Fibroblast of lung (primary cell): ENCODE measurements at regions not wholly inside any gene's neighbourhood (a gene's known extent, or its start where the extent isn't known, plus 50 kb on each side); places are given as distances from the start of the nearest gene placed in this dataset.

Source experiments
- DNase-seq, 2 donors: peaks; one replicate each; pipeline versions ENCODE4 v3.0.0 to v3.0.0-alpha.2; 2010; ENCODE audit warnings: low read depth in 2 of 2
- H2AFZ ChIP-seq: 2 replicates; pipeline ENCODE4 v1.5.1; 2012; ENCODE audit warnings: low read length, control low read depth, inconsistent platforms
- H3K27ac ChIP-seq: 2 replicates; pipeline ENCODE4 v1.5.1; 2011; ENCODE audit warnings: low read length, control low read depth; ENCODE audit not compliant: insufficient read depth
- H3K27me3 ChIP-seq: 2 replicates; pipeline ENCODE4 v1.5.1; 2011; ENCODE audit warnings: mild to moderate bottlenecking, low read length; ENCODE audit not compliant: control insufficient read depth, insufficient read depth
- H3K36me3 ChIP-seq: 2 replicates; pipeline ENCODE4 v1.5.1; 2011; ENCODE audit warnings: low read length; ENCODE audit not compliant: control insufficient read depth, insufficient read depth
- H3K4me1 ChIP-seq: 2 replicates; pipeline ENCODE4 v1.5.1; 2011; ENCODE audit warnings: low read length; ENCODE audit not compliant: control insufficient read depth, insufficient read depth; ENCODE audit errors: extremely low read depth
- H3K4me2 ChIP-seq: 2 replicates; pipeline ENCODE4 v1.5.1; 2011; ENCODE audit warnings: low read length, control low read depth; ENCODE audit not compliant: insufficient read depth; ENCODE audit errors: extremely low read depth
- H3K4me3 ChIP-seq, 4 experiments: fragments of 200-600 bp in 1 of 4; sonication (generic) in 1 of 4; replicated peaks in 1 of 4; 2 replicates each; pipeline ENCODE4 v1.5.1; 2011 to 2016; ENCODE audit warnings: low read length in 4 of 4, low read depth in 3 of 4, mild to moderate bottlenecking in 3 of 4, control low read depth in 2 of 4, inconsistent platforms in 1 of 4, mixed read lengths in 1 of 4; ENCODE audit not compliant: insufficient read depth in 1 of 4; ENCODE audit errors: control extremely low read depth in 1 of 4
- H3K79me2 ChIP-seq: 2 replicates; pipeline ENCODE4 v1.5.1; 2012; ENCODE audit warnings: mild to moderate bottlenecking, low read length, inconsistent platforms; ENCODE audit not compliant: control insufficient read depth, insufficient read depth
- H3K9ac ChIP-seq: 2 replicates; pipeline ENCODE4 v1.5.1; 2011; ENCODE audit warnings: mild to moderate bottlenecking, low read length, control low read depth; ENCODE audit not compliant: insufficient read depth
- H3K9me3 ChIP-seq: 2 replicates; pipeline ENCODE4 v1.5.1; 2012; ENCODE audit warnings: low read depth, low read length; ENCODE audit not compliant: control insufficient read depth, insufficient read depth
- H4K20me1 ChIP-seq: 2 replicates; pipeline ENCODE4 v1.5.1; 2011; ENCODE audit warnings: low read length; ENCODE audit not compliant: control insufficient read depth, insufficient read depth; ENCODE audit errors: extremely low read depth
- EZH2 ChIP-seq: IDR thresholded peaks from 2 replicates; pipeline ENCODE4 v1.5.1; 2012; ENCODE audit warnings: low read length, control low read depth, mild to moderate bottlenecking; ENCODE audit errors: missing control alignments
- TF ChIP-seq, protein P1 (sequence below), 2 donors: IDR thresholded peaks in 1 of 2; conservative IDR thresholded peaks in 1 of 2; 1 replicate in 1 of 2; 2 replicates in 1 of 2; pipeline ENCODE4 v1.5.1; 2011 to 2012; ENCODE audit warnings: low read length in 2 of 2, control low read depth in 1 of 2, inconsistent platforms in 1 of 2, low read depth in 1 of 2, mild to moderate bottlenecking in 1 of 2

GRCh38 chr5:163649514-163649913 is 144.1 kb downstream of the MAT2B start:
- H3K27ac ChIP-seq: no peak overlapping the region
- H3K4me2 ChIP-seq: no peak overlapping the region
- H3K79me2 ChIP-seq: no peaks in the 10 kb centered on the region
- no peaks in the 10 kb centered on the region for H3K27me3 ChIP-seq
- no peak overlapping the region for H3K4me3 ChIP-seq
- H3K9ac ChIP-seq: no peak overlapping the region
- peaks cover 3% of the 10 kb centered on the region for H3K4me1 ChIP-seq
- no peak overlapping the region for H2AFZ ChIP-seq
- no peaks in the 10 kb centered on the region for H3K9me3 ChIP-seq
- no peaks in the 10 kb centered on the region for H3K36me3 ChIP-seq
- H4K20me1 ChIP-seq: no peaks in the 10 kb centered on the region
- peak; percentile 50 to 90 for DNase-seq
- no peak for TF ChIP-seq EZH2
- TF ChIP-seq, protein P1, sequence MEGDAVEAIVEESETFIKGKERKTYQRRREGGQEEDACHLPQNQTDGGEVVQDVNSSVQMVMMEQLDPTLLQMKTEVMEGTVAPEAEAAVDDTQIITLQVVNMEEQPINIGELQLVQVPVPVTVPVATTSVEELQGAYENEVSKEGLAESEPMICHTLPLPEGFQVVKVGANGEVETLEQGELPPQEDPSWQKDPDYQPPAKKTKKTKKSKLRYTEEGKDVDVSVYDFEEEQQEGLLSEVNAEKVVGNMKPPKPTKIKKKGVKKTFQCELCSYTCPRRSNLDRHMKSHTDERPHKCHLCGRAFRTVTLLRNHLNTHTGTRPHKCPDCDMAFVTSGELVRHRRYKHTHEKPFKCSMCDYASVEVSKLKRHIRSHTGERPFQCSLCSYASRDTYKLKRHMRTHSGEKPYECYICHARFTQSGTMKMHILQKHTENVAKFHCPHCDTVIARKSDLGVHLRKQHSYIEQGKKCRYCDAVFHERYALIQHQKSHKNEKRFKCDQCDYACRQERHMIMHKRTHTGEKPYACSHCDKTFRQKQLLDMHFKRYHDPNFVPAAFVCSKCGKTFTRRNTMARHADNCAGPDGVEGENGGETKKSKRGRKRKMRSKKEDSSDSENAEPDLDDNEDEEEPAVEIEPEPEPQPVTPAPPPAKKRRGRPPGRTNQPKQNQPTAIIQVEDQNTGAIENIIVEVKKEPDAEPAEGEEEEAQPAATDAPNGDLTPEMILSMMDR (conservative IDR thresholded peaks at IDR 0.05 in 1 of 2, IDR thresholded peaks at IDR 0.05 in 1 of 2; ENCODE audit: low read depth in 1 of 2, low read length in 2 of 2): no peak

GRCh38 chr5:163653526-163653925 is 148.1 kb downstream of the MAT2B start:
- H3K9me3 ChIP-seq: no peaks in the 10 kb centered on the region
- no peaks in the 10 kb centered on the region for H3K79me2 ChIP-seq
- H3K27ac ChIP-seq: no peak overlapping the region
- no peaks in the 10 kb centered on the region for H4K20me1 ChIP-seq
- H3K36me3 ChIP-seq: no peaks in the 10 kb centered on the region
- no peak overlapping the region for H3K9ac ChIP-seq
- H2AFZ ChIP-seq: no peak overlapping the region
- peaks cover 3% of the 10 kb centered on the region for H3K4me1 ChIP-seq
- no peak for DNase-seq
- H3K27me3 ChIP-seq: no peaks in the 10 kb centered on the region
- no peak overlapping the region for H3K4me2 ChIP-seq
- H3K4me3 ChIP-seq: no peak overlapping the region
- TF ChIP-seq EZH2: no peak
- TF ChIP-seq, protein P1 (conservative IDR thresholded peaks at IDR 0.05 in 1 of 2, IDR thresholded peaks at IDR 0.05 in 1 of 2; ENCODE audit: low read depth in 1 of 2, low read length in 2 of 2): no peak

GRCh38 chr5:163658702-163659567 is 153.5 kb downstream of the MAT2B start:
- no peaks in the 10 kb centered on the region for H4K20me1 ChIP-seq
- H3K4me2 ChIP-seq: peak overlapping the region; percentile 23
- H3K27me3 ChIP-seq: no peaks in the 10 kb centered on the region
- TF ChIP-seq, protein P1 (conservative IDR thresholded peaks at IDR 0.05 in 1 of 2, IDR thresholded peaks at IDR 0.05 in 1 of 2; ENCODE audit: low read depth in 1 of 2, low read length in 2 of 2): no peak
- TF ChIP-seq EZH2: no peak
- no peaks in the 10 kb centered on the region for H3K79me2 ChIP-seq
- H3K27ac ChIP-seq: no peak overlapping the region
- no peaks in the 10 kb centered on the region for H3K36me3 ChIP-seq
- H3K9me3 ChIP-seq: no peaks in the 10 kb centered on the region
- H3K4me3 ChIP-seq: no peak overlapping the region
- DNase-seq: peak in 1 of 2 donors; percentile 71
- H3K4me1 ChIP-seq: no peaks in the 10 kb centered on the region
- H2AFZ ChIP-seq: no peak overlapping the region
- H3K9ac ChIP-seq: no peak overlapping the region
